ENCODE measurements at regions not wholly inside any gene's neighbourhood (a gene's known extent, or its start where the extent isn't known, plus 50 kb on each side); places are given as distances from the start of the nearest gene placed in this dataset.

GRCh38 chr6:129936329-129937165 lies 75.4 kb upstream of the TMEM244 start:
- in situ Hi-C loops (cut with MboI) (loop anchor here (10.0 kb wide), 1 partner anchor 442 kb away; no protein-coding TSS in a partner anchor), intact Hi-C loops (cut with micrococcal nuclease; ENCODE audit: unreplicated experiment) (loop anchor here (1.0 to 5.0 kb wide), 5 partner anchors 43 to 437 kb away; no protein-coding TSS in a partner anchor)
- ChIA-PET RAD21 (ENCODE audit: unreplicated experiment) (interaction anchor here (0.6 to 1.0 kb wide), 9 partner anchors 85 to 439 kb away, joined by 3 to 10 read pairs (median 4); no protein-coding TSS in a partner anchor), CTCF (interaction anchor here (0.6 to 1.1 kb wide), 19 partner anchors 10 to 438 kb away, joined by 3 to 23 read pairs (median 4); no protein-coding TSS in a partner anchor), SMC1A (ENCODE audit: uncharacterized antibody, unreplicated experiment) (interaction anchor here (0.7 to 1.1 kb wide), 8 partner anchors 41 to 339 kb away, joined by 3 to 16 read pairs (median 3); partner anchors contain the start of gene TMEM244), POLR2A (no interaction called here)
- Histone ChIP-seq H3K4me1 (ENCODE audit: control insufficient read depth, insufficient read depth, low read length) (no peaks in the 10 kb centered on the region), H2AFZ (ENCODE audit: control insufficient read depth, low read depth, low read length) (peak overlapping the region; percentile 94), H3K9ac (ENCODE audit: control insufficient read depth, insufficient read depth, low read length) (no peak overlapping the region), H4K20me1 (ENCODE audit: control insufficient read depth, insufficient read depth) (no peaks in the 10 kb centered on the region), H3K79me2 (ENCODE audit: control insufficient read depth, insufficient read depth, low read length) (no peaks in the 10 kb centered on the region), H3K4me3 (no peak overlapping the region), H3K36me3 (ENCODE audit: control insufficient read depth in 2 of 2, insufficient read depth in 2 of 2, low read length in 1 of 2) (no peaks in the 10 kb centered on the region), H3K27ac (ENCODE audit: control insufficient read depth, insufficient read depth) (no peak overlapping the region), H3K27me3 (replicated peaks in 1 of 2; ENCODE audit: control insufficient read depth in 2 of 2, insufficient read depth in 2 of 2, low read length in 1 of 2) (no peaks in the 10 kb centered on the region; a peak in 1 of 4 replicates), H3K4me2 (ENCODE audit: control insufficient read depth, insufficient read depth) (peak overlapping the region; percentile 79; the same call in 1 of the 2 replicates), H3K9me3 (replicated peaks; ENCODE audit: control insufficient read depth, insufficient read depth, low read length) (no peaks in the 10 kb centered on the region)
- no TSS peak for BruUV-seq (replicated peaks)
- DNase-seq (ENCODE audit: low read depth, low spot score) (peak; percentile 21), FAIRE-seq (peak; percentile 95), ATAC-seq (peak; percentile 84)
- TF ChIP-seq CREM (IDR thresholded peaks at IDR 0.05; ENCODE audit: low read depth): no peak
- TF ChIP-seq ZNF622 (IDR thresholded peaks at IDR 0.05): no peak
- TF ChIP-seq BCL11A (IDR thresholded peaks at IDR 0.05; ENCODE audit: low read depth, low read length): no peak
- no peak for TF ChIP-seq BMI1 (IDR thresholded peaks at IDR 0.05; ENCODE audit: borderline replicate concordance)
- no peak for TF ChIP-seq HCFC1 (IDR thresholded peaks at IDR 0.05; ENCODE audit: low read length)
- peak; percentile 28; the same call in 1 of the 2 replicates for TF ChIP-seq RAD51 (IDR thresholded peaks at IDR 0.05)
- peak; percentile 85; the same call in 1 of the 2 replicates for TF ChIP-seq SMC3 (IDR thresholded peaks at IDR 0.05; ENCODE audit: borderline replicate concordance, low read length)
- TF ChIP-seq IKZF2 (IDR thresholded peaks at IDR 0.05): peak in 1 of 2 experiments; percentile 25; a peak in 1 of 4 replicates
- peak; percentile 64 to 77 (median 66) for TF ChIP-seq CTCF (IDR thresholded peaks at IDR 0.05 in 2 of 3, conservative IDR thresholded peaks at IDR 0.05 in 1 of 3; ENCODE audit: control insufficient read depth in 2 of 3, extremely low read depth in 1 of 3, insufficient read depth in 1 of 3, low read depth in 3 of 3, low read length in 3 of 3)
- peak; percentile 81 for TF ChIP-seq RAD21 (IDR thresholded peaks at IDR 0.05; ENCODE audit: insufficient read depth, low read depth, low read length)
- TF ChIP-seq SPI1 (IDR thresholded peaks at IDR 0.05; ENCODE audit: borderline replicate concordance, insufficient read depth, low read depth, low read length): no peak
- no peak for TF ChIP-seq MYB (IDR thresholded peaks at IDR 0.05; ENCODE audit: borderline replicate concordance, low read depth, low read length)
- no peak for TF ChIP-seq ZSCAN29 (IDR thresholded peaks at IDR 0.05)
- TF ChIP-seq YY1 (IDR thresholded peaks at IDR 0.05; ENCODE audit: low read depth, low read length): 0 out of 2 replicates have a peak, but pooled peaks have one; percentile 26
- no peak for TF ChIP-seq GABPA (IDR thresholded peaks at IDR 0.05; ENCODE audit: low read depth)
- no peak for TF ChIP-seq SIX5 (IDR thresholded peaks at IDR 0.05; ENCODE audit: low read depth, low read length, severe bottlenecking)
- 16% methylated on average over 7 of the region's 7 CpGs for WGBS (ENCODE audit: insufficient coverage, insufficient replicate concordance, low lambda C conversion rate, missing lambda C conversion rate)

Data from GM12878 (cell line).